A172 (cell line): ENCODE measurements at regions not wholly inside any gene's neighbourhood (a gene's known extent, or its start where the extent isn't known, plus 50 kb on each side); places are given as distances from the start of the nearest gene placed in this dataset.
A peak's percentile ranks its signal among the peaks of the same experiment; 100 is the strongest.

Experiments used
- DNase-seq: peaks from one replicate; pipeline ENCODE4 v3.0.0-alpha.2; 2015; ENCODE audit warnings: low spot score

- peak; percentile 28 for DNase-seq
Measured at GRCh38 chr19:29263305-29264135, 50.6 kb upstream of the UQCRFS1 start.

- DNase-seq: no peak
Measured at GRCh38 chr19:29264897-29265296, 51.9 kb upstream of the UQCRFS1 start.

GRCh38 chr19:29265436-29265835 lies 52.5 kb upstream of the UQCRFS1 start:
- DNase-seq: no peak

GRCh38 chr19:29266001-29266400 lies 53.0 kb upstream of the UQCRFS1 start:
- no peak for DNase-seq

GRCh38 chr19:29266603-29267002 lies 53.7 kb upstream of the UQCRFS1 start:
- DNase-seq: no peak

- DNase-seq: no peak
Measured at GRCh38 chr19:29267701-29268100, 54.8 kb upstream of the UQCRFS1 start.

GRCh38 chr19:29268103-29268502 lies 55.2 kb upstream of the UQCRFS1 start:
- DNase-seq: no peak

- DNase-seq: no peak
Measured at GRCh38 chr19:29268721-29269393, 55.9 kb upstream of the UQCRFS1 start.

- no peak for DNase-seq
Measured at GRCh38 chr19:29269641-29270040, 56.7 kb upstream of the UQCRFS1 start.

GRCh38 chr19:29271341-29271740 lies 58.4 kb upstream of the UQCRFS1 start:
- DNase-seq: no peak

GRCh38 chr19:29271911-29272310 lies 59.0 kb upstream of the UQCRFS1 start:
- DNase-seq: no peak

- no peak for DNase-seq
Measured at GRCh38 chr19:29273000-29273640, 60.2 kb upstream of the UQCRFS1 start.

GRCh38 chr19:29275266-29275665 lies 62.3 kb upstream of the UQCRFS1 start:
- DNase-seq: no peak

- peak; percentile 71 for DNase-seq
Measured at GRCh38 chr19:29277102-29277501, 64.2 kb upstream of the UQCRFS1 start.

GRCh38 chr19:29278716-29279115 lies 65.8 kb upstream of the UQCRFS1 start:
- DNase-seq: no peak

- DNase-seq: no peak
Measured at GRCh38 chr19:29283366-29283765, 70.4 kb upstream of the UQCRFS1 start.

- no peak for DNase-seq
Measured at GRCh38 chr19:29285187-29285687, 72.3 kb upstream of the UQCRFS1 start.

GRCh38 chr19:29285878-29286277 lies 72.9 kb upstream of the UQCRFS1 start:
- DNase-seq: peak; percentile 18

GRCh38 chr19:29287061-29287460 lies 74.1 kb upstream of the UQCRFS1 start:
- no peak for DNase-seq

GRCh38 chr19:29288256-29288655 lies 75.3 kb upstream of the UQCRFS1 start:
- no peak for DNase-seq

- no peak for DNase-seq
Measured at GRCh38 chr19:29289020-29289419, 76.1 kb upstream of the UQCRFS1 start.

GRCh38 chr19:29290853-29291252 lies 77.9 kb upstream of the UQCRFS1 start:
- DNase-seq: no peak

- DNase-seq: no peak
Measured at GRCh38 chr19:29292153-29292552, 79.2 kb upstream of the UQCRFS1 start.
